K562 (cell line): ENCODE measurements at regions not wholly inside any gene's neighbourhood (a gene's known extent, or its start where the extent isn't known, plus 50 kb on each side); places are given as distances from the start of the nearest gene placed in this dataset.

Experiments used
- ATAC-seq: fragments of 200-7000 bp; cut with Tn5 transposase; 3 replicates; pipeline ENCODE4 v1.9.1; 2020; ENCODE audit warnings: moderate library complexity
- BruUV-seq: library from RNA; stranded (reverse); fragments of 400-500 nt; replicated peaks from 2 replicates; lab custom pipeline; 2021; lab: Mats Ljungman, UMichigan
- CTCF ChIA-PET: fragments of 300-600 bp; formaldehyde crosslinking; extraction: SDS; loops from one replicate; lab custom pipeline; 2021; ENCODE audit warnings: low intra/inter-chr PET ratio; lab: Yijun Ruan, JAX
- POLR2A ChIA-PET: fragments of 300-600, 350-650 bp; sonication (Branson Sonifier 250); formaldehyde crosslinking; extraction: SDS; loops from one replicate; lab custom pipeline; 2021; ENCODE audit warnings: antibody characterized with exemption, inconsistent platforms; lab: Yijun Ruan, JAX
- DNase-seq, 4 experiments: peaks; one replicate each; pipeline versions ENCODE4 v3.0.0 to v3.0.0-alpha.2; 2011 to 2018; ENCODE audit warnings: low spot score in 3 of 4, mixed read lengths in 3 of 4; ENCODE audit errors: extremely low read depth in 1 of 4
- FAIRE-seq: peaks from 2 replicates; lab custom pipeline; 2011; peaks lifted over from hg19 to GRCh38; lab: Jason Lieb, UNC
- H2AFZ ChIP-seq: 2 replicates; pipeline ENCODE4 v1.6.0; 2011; ENCODE audit warnings: low read depth, low read length, control low read depth, inconsistent platforms
- H3K27ac ChIP-seq: fragments of 200-600 bp; 3 replicates; pipeline ENCODE4 v1.8.0; 2011; ENCODE audit warnings: low read depth, mild to moderate bottlenecking, control low read depth, inconsistent platforms, low read length, moderate library complexity, mixed read lengths; ENCODE audit errors: extremely low read depth
- H3K27me3 ChIP-seq, 2 experiments: fragments of 300-600 bp in 1 of 2; 2 replicates in 1 of 2; 3 replicates in 1 of 2; pipeline versions ENCODE4 v1.6.0 to v1.8.0; 2011; ENCODE audit warnings: inconsistent platforms in 2 of 2, low read length in 2 of 2, mild to moderate bottlenecking in 1 of 2, mixed read lengths in 1 of 2, moderate library complexity in 1 of 2; ENCODE audit not compliant: control insufficient read depth in 2 of 2, insufficient read depth in 2 of 2
- H3K36me3 ChIP-seq: fragments of 300-600 bp; 3 replicates; pipeline ENCODE4 v1.8.0; 2011; ENCODE audit warnings: mild to moderate bottlenecking, low read length, inconsistent platforms; ENCODE audit not compliant: control insufficient read depth, insufficient read depth
- H3K4me1 ChIP-seq, 2 experiments: fragments of 200-600 bp in 1 of 2; replicated peaks in 1 of 2; 2 replicates in 1 of 2; 3 replicates in 1 of 2; pipeline versions ENCODE4 v1.5.1 to v1.8.0; 2011; ENCODE audit warnings: inconsistent platforms in 2 of 2, low read length in 2 of 2, mild to moderate bottlenecking in 1 of 2, mixed read lengths in 1 of 2, moderate library complexity in 1 of 2; ENCODE audit not compliant: control insufficient read depth in 2 of 2, insufficient read depth in 2 of 2
- H3K4me2 ChIP-seq: 2 replicates; pipeline ENCODE4 v1.6.1; 2011; ENCODE audit warnings: low read length, control low read depth, inconsistent platforms, mixed read lengths; ENCODE audit not compliant: insufficient read depth
- H3K4me3 ChIP-seq: fragments of 200-600 bp; sonication (generic), shearing (Covaris generic); 2 replicates; pipeline ENCODE4 v1.5.1; 2016; ENCODE audit warnings: control low read depth, inconsistent platforms
- H3K79me2 ChIP-seq: fragments of 200-600 bp; 3 replicates; pipeline ENCODE4 v1.8.0; 2011; ENCODE audit warnings: low read length, inconsistent platforms; ENCODE audit not compliant: control insufficient read depth, insufficient read depth
- H3K9ac ChIP-seq, 2 experiments: 2 replicates each; pipeline versions ENCODE4 v1.6.0 to v1.6.1; 2011; ENCODE audit warnings: low read depth in 2 of 2, low read length in 2 of 2, control low read depth in 1 of 2, inconsistent platforms in 1 of 2, mild to moderate bottlenecking in 1 of 2, mixed read lengths in 1 of 2; ENCODE audit not compliant: insufficient read depth in 1 of 2
- H3K9me1 ChIP-seq: one replicate; pipeline ENCODE4 v1.6.0; 2011; ENCODE audit warnings: inconsistent platforms, mild to moderate bottlenecking, low read length, moderate library complexity; ENCODE audit not compliant: control insufficient read depth, insufficient read depth
- H3K9me3 ChIP-seq: replicated peaks from 2 replicates; pipeline ENCODE4 v1.5.1; 2011; ENCODE audit warnings: low read depth, low read length, inconsistent platforms; ENCODE audit not compliant: control insufficient read depth, insufficient read depth
- H4K20me1 ChIP-seq: replicated peaks from 2 replicates; pipeline ENCODE4 v1.6.1; 2011; ENCODE audit warnings: low read length, inconsistent platforms, mixed read lengths; ENCODE audit not compliant: control insufficient read depth, insufficient read depth
- ATF1 ChIP-seq, 2 experiments: fragments of 450-650 bp in 1 of 2; IDR thresholded peaks; 2 replicates each; pipeline ENCODE4 v1.6.1; 2016; ENCODE audit warnings: missing compliant biosample characterization in 1 of 2, missing genetic modification characterization in 1 of 2
- ATF3 ChIP-seq, 2 experiments: fragments of 450-650 bp in 1 of 2; sonication (generic) in 1 of 2; formaldehyde crosslinking in 1 of 2; IDR thresholded peaks in 1 of 2; conservative IDR thresholded peaks in 1 of 2; 2 replicates each; pipeline versions ENCODE4 v1.6.1 to v1.8.1; 2016 to 2023; ENCODE audit warnings: mild to moderate bottlenecking in 2 of 2, moderate library complexity in 2 of 2, inconsistent platforms in 1 of 2, missing genetic modification reagents in 1 of 2
- ATF7 ChIP-seq: fragments of 450-650 bp; IDR thresholded peaks from 2 replicates; pipeline ENCODE4 v1.7.1; 2014; ENCODE audit warnings: mild to moderate bottlenecking, moderate library complexity
- CBFA2T3 ChIP-seq: fragments of 450-650 bp; IDR thresholded peaks from 2 replicates; pipeline ENCODE4 v1.6.1; 2017
- CBX5 ChIP-seq: IDR thresholded peaks from 2 replicates; pipeline ENCODE4 v1.6.1; 2014; ENCODE audit warnings: low read depth, borderline replicate concordance
- ETV1 ChIP-seq: fragments of 450-650 bp; conservative IDR thresholded peaks from 2 replicates; pipeline ENCODE4 v1.6.1; 2016; ENCODE audit warnings: missing genetic modification characterization, control low read depth, low read depth, missing compliant biosample characterization
- GATA2 ChIP-seq: sonication (generic); formaldehyde crosslinking; IDR thresholded peaks from 2 replicates; pipeline ENCODE4 v1.4.0; 2020; ENCODE audit warnings: mild to moderate bottlenecking, missing genetic modification reagents
- HNRNPH1 ChIP-seq: fragments of 200-400 bp; formaldehyde crosslinking; optimal IDR thresholded peaks from 2 replicates; pipeline ENCODE3; 2017; ENCODE audit warnings: low read depth, mild to moderate bottlenecking, low read length, moderate library complexity
- KDM1A ChIP-seq, 2 experiments: fragments of 450-650 bp; IDR thresholded peaks; 2 replicates each; pipeline ENCODE4 v1.6.1; 2016; ENCODE audit warnings: mild to moderate bottlenecking in 2 of 2
- MEIS2 ChIP-seq: fragments of 450-650 bp; IDR thresholded peaks from 2 replicates; pipeline ENCODE4 v1.6.1; 2014; ENCODE audit warnings: mild to moderate bottlenecking; ENCODE audit not compliant: partially characterized antibody
- MLLT1 ChIP-seq, 2 experiments: fragments of 450-650 bp; IDR thresholded peaks; 2 replicates each; pipeline ENCODE4 v1.6.1; 2016
- NFIC ChIP-seq: fragments of 450-650 bp; IDR thresholded peaks from 2 replicates; pipeline ENCODE4 v1.6.1; 2017; ENCODE audit warnings: mild to moderate bottlenecking, inconsistent platforms
- PBX2 ChIP-seq, 2 experiments: IDR thresholded peaks in 1 of 2; conservative IDR thresholded peaks in 1 of 2; 2 replicates each; pipeline ENCODE4 v1.6.1; 2016; ENCODE audit warnings: low read depth in 2 of 2, mild to moderate bottlenecking in 1 of 2, missing compliant biosample characterization in 1 of 2, missing genetic modification characterization in 1 of 2, moderate library complexity in 1 of 2
- POLR2AphosphoS2 ChIP-seq: IDR thresholded peaks from 2 replicates; pipeline ENCODE4 v1.6.1; 2012; ENCODE audit warnings: low read length, improper control_type of control experiment
- PREB ChIP-seq: sonication (generic); formaldehyde crosslinking; IDR thresholded peaks from 2 replicates; pipeline ENCODE4 v1.8.1; 2023; ENCODE audit warnings: mild to moderate bottlenecking, missing genetic modification reagents
- SMARCB1 ChIP-seq: IDR thresholded peaks from 2 replicates; pipeline ENCODE4 v1.6.1; 2011; ENCODE audit warnings: improper control_type of control experiment, low read depth; ENCODE audit not compliant: insufficient read length
- WGBS: fragments of 100-300 bp; shearing (Covaris generic); methylation state at CpG from one replicate; pipeline ENCODE4 v1.1.6; 2016; ENCODE audit warnings: low coverage, mixed read lengths; ENCODE audit not compliant: insufficient coverage; ENCODE audit errors: missing lambda C conversion rate; 5-methylcytosine and 5-hydroxymethylcytosine counted together
- in situ Hi-C: fragments of 300-500 bp; cut with MboI; formaldehyde crosslinking; loops from 4 replicates; pipeline ENCODE4 v1.15.0; 2018; ENCODE audit warnings: inconsistent platforms, mixed read lengths
- intact Hi-C: fragments of 100-400 bp; cut with micrococcal nuclease; formaldehyde crosslinking; loops from 2 replicates; pipeline ENCODE4 v1.14.2; 2022

- ATAC-seq (peak; percentile 43; the same call in 1 of the 3 replicates), DNase-seq (peak in 3 of 4 experiments; percentile 16 to 30 (median 21)), FAIRE-seq (no peak)
- under 1% methylated on average over 9 of the region's 9 CpGs for WGBS
- no peaks in the 10 kb centered on the region for H3K9me3 ChIP-seq
- H2AFZ ChIP-seq, result no peak overlapping the region
- no peaks in the 10 kb centered on the region; the same call in 1 of the 2 replicates for H4K20me1 ChIP-seq
- no peaks in the 10 kb centered on the region for H3K36me3 ChIP-seq
- in situ Hi-C loops, result no loop called here
- H3K4me3 ChIP-seq, result no peak overlapping the region
- no peaks in the 10 kb centered on the region for H3K9me1 ChIP-seq
- peaks cover 0 to 5% of the 10 kb centered on the region in 2 experiments; a peak in 3 of 5 replicates for H3K27me3 ChIP-seq
- ChIA-PET POLR2A (interaction anchor here (0.7 kb wide), 1 partner anchor 36 kb away, joined by 3 read pairs; no protein-coding TSS in a partner anchor), CTCF (no interaction called here)
- no peak overlapping the region for H3K9ac ChIP-seq
- no peak overlapping the region for H3K27ac ChIP-seq
- intact Hi-C loops, result no loop called here
- H3K79me2 ChIP-seq, result no peaks in the 10 kb centered on the region
- no peak overlapping the region for H3K4me2 ChIP-seq
- H3K4me1 ChIP-seq, result no peaks in the 10 kb centered on the region; a peak in 1 of 5 replicates
- no TSS peak for BruUV-seq
- TF ChIP-seq CBX5 (no peak), PBX2 (CRISPR knock-in tag; IDR thresholded peaks at IDR 0.05; ENCODE audit: low read depth) (no peak), PBX2 (tag; conservative IDR thresholded peaks at IDR 0.05; ENCODE audit: low read depth) (peak; percentile 28; the same call in 1 of the 2 replicates), MEIS2 (peak; percentile 71), POLR2AphosphoS2 (no peak), ETV1 (tag) (no peak), HNRNPH1 (no peak), NFIC (peak; percentile 46; the same call in 1 of the 2 replicates), KDM1A (IDR thresholded peaks at IDR 0.05) (0 out of 4 replicates have a peak, but pooled peaks of 1 of the 2 experiments have one; percentile 14), GATA2 (no peak), CBFA2T3 (peak; percentile 23; the same call in 1 of the 2 replicates), MLLT1 (IDR thresholded peaks at IDR 0.05) (no peak), ATF7 (0 out of 2 replicates have a peak, but pooled peaks have one; percentile 20), ATF1 (CRISPR knock-in tag; IDR thresholded peaks at IDR 0.05) (no peak), ATF1 (tag; IDR thresholded peaks at IDR 0.05) (0 out of 2 replicates have a peak, but pooled peaks have one; percentile 12), PREB (no peak), ATF3 (IDR thresholded peaks at IDR 0.05) (peak; percentile 42; the same call in 1 of the 2 replicates), ATF3 (CRISPR knock-in tag; conservative IDR thresholded peaks at IDR 0.05) (no peak), SMARCB1 (no peak)
These were observed 151.6 kb upstream of the MAP1B start for GRCh38 chr5:71955723-71956122.
